ENCODE measurements at regions not wholly inside any gene's neighbourhood (a gene's known extent, or its start where the extent isn't known, plus 50 kb on each side); places are given as distances from the start of the nearest gene placed in this dataset.

DNA sequence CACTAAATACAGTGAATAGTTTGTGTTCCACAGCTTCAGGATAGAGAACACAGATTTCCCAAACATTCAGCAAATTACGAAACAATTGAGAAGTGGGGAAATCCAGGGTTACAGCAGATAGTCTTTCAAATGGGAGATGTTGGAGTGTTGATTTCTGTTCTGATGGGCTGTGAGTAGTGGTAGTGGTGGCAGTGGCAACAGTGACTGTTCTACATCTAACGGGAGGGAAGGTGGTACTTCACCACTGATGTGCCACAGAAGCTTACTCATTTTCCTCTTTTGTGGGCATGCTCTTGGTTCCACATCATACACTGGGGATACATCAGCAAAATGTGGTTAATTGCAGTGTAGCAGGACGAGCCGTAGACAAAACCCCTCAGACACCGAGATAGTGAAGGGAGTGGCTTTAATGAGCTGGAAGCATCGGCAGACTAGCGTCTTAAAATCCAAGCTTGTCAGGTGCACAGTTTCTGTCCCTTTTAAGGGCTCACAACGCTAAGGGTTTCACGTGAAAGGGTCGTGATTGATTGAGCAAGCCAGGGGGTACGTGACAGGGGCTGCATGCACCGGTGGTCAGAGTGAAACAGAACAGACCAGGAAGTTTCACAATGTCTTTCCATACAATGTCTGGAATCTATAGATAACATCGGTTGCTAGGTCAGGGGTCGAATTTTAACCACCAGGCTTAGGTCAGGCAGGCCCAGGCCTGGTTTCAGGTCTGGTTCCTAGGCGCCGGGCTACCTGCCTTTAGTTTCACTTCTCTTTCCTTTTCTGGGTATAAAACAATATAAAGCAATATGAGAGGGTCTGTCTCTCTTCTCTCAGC is 330.6 kb upstream of the FBXO33 start (continued):
- TF ChIP-seq, protein P1, sequence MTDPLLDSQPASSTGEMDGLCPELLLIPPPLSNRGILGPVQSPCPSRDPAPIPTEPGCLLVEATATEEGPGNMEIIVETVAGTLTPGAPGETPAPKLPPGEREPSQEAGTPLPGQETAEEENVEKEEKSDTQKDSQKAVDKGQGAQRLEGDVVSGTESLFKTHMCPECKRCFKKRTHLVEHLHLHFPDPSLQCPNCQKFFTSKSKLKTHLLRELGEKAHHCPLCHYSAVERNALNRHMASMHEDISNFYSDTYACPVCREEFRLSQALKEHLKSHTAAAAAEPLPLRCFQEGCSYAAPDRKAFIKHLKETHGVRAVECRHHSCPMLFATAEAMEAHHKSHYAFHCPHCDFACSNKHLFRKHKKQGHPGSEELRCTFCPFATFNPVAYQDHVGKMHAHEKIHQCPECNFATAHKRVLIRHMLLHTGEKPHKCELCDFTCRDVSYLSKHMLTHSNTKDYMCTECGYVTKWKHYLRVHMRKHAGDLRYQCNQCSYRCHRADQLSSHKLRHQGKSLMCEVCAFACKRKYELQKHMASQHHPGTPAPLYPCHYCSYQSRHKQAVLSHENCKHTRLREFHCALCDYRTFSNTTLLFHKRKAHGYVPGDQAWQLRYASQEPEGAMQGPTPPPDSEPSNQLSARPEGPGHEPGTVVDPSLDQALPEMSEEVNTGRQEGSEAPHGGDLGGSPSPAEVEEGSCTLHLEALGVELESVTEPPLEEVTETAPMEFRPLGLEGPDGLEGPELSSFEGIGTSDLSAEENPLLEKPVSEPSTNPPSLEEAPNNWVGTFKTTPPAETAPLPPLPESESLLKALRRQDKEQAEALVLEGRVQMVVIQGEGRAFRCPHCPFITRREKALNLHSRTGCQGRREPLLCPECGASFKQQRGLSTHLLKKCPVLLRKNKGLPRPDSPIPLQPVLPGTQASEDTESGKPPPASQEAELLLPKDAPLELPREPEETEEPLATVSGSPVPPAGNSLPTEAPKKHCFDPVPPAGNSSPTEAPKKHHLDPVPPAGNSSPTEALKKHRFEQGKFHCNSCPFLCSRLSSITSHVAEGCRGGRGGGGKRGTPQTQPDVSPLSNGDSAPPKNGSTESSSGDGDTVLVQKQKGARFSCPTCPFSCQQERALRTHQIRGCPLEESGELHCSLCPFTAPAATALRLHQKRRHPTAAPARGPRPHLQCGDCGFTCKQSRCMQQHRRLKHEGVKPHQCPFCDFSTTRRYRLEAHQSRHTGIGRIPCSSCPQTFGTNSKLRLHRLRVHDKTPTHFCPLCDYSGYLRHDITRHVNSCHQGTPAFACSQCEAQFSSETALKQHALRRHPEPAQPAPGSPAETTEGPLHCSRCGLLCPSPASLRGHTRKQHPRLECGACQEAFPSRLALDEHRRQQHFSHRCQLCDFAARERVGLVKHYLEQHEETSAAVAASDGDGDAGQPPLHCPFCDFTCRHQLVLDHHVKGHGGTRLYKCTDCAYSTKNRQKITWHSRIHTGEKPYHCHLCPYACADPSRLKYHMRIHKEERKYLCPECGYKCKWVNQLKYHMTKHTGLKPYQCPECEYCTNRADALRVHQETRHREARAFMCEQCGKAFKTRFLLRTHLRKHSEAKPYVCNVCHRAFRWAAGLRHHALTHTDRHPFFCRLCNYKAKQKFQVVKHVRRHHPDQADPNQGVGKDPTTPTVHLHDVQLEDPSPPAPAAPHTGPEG (CRISPR knock-in tag; IDR thresholded peaks at IDR 0.05): peak; percentile 44; the same call in 1 of the 2 replicates
- 0 out of 2 replicates have a peak, but pooled peaks have one; percentile 80 for TF ChIP-seq ZNF564 (CRISPR knock-in tag; IDR thresholded peaks at IDR 0.05)
- TF ChIP-seq, protein P2, sequence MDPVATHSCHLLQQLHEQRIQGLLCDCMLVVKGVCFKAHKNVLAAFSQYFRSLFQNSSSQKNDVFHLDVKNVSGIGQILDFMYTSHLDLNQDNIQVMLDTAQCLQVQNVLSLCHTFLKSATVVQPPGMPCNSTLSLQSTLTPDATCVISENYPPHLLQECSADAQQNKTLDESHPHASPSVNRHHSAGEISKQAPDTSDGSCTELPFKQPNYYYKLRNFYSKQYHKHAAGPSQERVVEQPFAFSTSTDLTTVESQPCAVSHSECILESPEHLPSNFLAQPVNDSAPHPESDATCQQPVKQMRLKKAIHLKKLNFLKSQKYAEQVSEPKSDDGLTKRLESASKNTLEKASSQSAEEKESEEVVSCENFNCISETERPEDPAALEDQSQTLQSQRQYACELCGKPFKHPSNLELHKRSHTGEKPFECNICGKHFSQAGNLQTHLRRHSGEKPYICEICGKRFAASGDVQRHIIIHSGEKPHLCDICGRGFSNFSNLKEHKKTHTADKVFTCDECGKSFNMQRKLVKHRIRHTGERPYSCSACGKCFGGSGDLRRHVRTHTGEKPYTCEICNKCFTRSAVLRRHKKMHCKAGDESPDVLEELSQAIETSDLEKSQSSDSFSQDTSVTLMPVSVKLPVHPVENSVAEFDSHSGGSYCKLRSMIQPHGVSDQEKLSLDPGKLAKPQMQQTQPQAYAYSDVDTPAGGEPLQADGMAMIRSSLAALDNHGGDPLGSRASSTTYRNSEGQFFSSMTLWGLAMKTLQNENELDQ (CRISPR knock-in tag; IDR thresholded peaks at IDR 0.05; ENCODE audit: borderline replicate concordance): no peak
- TF ChIP-seq ZNF160 (CRISPR knock-in tag; IDR thresholded peaks at IDR 0.05): peak; percentile 92; the same call in 1 of the 2 replicates
- TF ChIP-seq, protein P3, sequence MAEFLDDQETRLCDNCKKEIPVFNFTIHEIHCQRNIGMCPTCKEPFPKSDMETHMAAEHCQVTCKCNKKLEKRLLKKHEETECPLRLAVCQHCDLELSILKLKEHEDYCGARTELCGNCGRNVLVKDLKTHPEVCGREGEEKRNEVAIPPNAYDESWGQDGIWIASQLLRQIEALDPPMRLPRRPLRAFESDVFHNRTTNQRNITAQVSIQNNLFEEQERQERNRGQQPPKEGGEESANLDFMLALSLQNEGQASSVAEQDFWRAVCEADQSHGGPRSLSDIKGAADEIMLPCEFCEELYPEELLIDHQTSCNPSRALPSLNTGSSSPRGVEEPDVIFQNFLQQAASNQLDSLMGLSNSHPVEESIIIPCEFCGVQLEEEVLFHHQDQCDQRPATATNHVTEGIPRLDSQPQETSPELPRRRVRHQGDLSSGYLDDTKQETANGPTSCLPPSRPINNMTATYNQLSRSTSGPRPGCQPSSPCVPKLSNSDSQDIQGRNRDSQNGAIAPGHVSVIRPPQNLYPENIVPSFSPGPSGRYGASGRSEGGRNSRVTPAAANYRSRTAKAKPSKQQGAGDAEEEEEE (CRISPR knock-in tag; IDR thresholded peaks at IDR 0.05; ENCODE audit: borderline replicate concordance): 0 out of 2 replicates have a peak, but pooled peaks have one; percentile 69
- TF ChIP-seq, protein P4, sequence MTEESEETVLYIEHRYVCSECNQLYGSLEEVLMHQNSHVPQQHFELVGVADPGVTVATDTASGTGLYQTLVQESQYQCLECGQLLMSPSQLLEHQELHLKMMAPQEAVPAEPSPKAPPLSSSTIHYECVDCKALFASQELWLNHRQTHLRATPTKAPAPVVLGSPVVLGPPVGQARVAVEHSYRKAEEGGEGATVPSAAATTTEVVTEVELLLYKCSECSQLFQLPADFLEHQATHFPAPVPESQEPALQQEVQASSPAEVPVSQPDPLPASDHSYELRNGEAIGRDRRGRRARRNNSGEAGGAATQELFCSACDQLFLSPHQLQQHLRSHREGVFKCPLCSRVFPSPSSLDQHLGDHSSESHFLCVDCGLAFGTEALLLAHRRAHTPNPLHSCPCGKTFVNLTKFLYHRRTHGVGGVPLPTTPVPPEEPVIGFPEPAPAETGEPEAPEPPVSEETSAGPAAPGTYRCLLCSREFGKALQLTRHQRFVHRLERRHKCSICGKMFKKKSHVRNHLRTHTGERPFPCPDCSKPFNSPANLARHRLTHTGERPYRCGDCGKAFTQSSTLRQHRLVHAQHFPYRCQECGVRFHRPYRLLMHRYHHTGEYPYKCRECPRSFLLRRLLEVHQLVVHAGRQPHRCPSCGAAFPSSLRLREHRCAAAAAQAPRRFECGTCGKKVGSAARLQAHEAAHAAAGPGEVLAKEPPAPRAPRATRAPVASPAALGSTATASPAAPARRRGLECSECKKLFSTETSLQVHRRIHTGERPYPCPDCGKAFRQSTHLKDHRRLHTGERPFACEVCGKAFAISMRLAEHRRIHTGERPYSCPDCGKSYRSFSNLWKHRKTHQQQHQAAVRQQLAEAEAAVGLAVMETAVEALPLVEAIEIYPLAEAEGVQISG (CRISPR knock-in tag; IDR thresholded peaks at IDR 0.05): peak; percentile 87
- peak; percentile 82; the same call in 1 of the 2 replicates for TF ChIP-seq ZNF713 (CRISPR knock-in tag; IDR thresholded peaks at IDR 0.05)
- no peak for TF ChIP-seq FOSL1 (CRISPR knock-in tag; IDR thresholded peaks at IDR 0.05; ENCODE audit: borderline replicate concordance)
- TF ChIP-seq, protein P5, sequence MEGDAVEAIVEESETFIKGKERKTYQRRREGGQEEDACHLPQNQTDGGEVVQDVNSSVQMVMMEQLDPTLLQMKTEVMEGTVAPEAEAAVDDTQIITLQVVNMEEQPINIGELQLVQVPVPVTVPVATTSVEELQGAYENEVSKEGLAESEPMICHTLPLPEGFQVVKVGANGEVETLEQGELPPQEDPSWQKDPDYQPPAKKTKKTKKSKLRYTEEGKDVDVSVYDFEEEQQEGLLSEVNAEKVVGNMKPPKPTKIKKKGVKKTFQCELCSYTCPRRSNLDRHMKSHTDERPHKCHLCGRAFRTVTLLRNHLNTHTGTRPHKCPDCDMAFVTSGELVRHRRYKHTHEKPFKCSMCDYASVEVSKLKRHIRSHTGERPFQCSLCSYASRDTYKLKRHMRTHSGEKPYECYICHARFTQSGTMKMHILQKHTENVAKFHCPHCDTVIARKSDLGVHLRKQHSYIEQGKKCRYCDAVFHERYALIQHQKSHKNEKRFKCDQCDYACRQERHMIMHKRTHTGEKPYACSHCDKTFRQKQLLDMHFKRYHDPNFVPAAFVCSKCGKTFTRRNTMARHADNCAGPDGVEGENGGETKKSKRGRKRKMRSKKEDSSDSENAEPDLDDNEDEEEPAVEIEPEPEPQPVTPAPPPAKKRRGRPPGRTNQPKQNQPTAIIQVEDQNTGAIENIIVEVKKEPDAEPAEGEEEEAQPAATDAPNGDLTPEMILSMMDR (CRISPR knock-in tag; IDR thresholded peaks at IDR 0.05): no peak; the same call in 1 of the 2 replicates
- TF ChIP-seq ZKSCAN5 (CRISPR knock-in tag; IDR thresholded peaks at IDR 0.05): 0 out of 2 replicates have a peak, but pooled peaks have one; percentile 41

Data from HepG2 (cell line).